Neural progenitor cell (in vitro differentiated cells): ENCODE measurements at regions not wholly inside any gene's neighbourhood (a gene's known extent, or its start where the extent isn't known, plus 50 kb on each side); places are given as distances from the start of the nearest gene placed in this dataset.

Experiments used
- CTCF ChIP-seq: fragments of 200-600 bp; sonication (generic); IDR thresholded peaks from 2 replicates; pipeline ENCODE4 v1.5.1; 2017; ENCODE audit warnings: antibody characterized with exemption, mild to moderate bottlenecking
- EZH2 ChIP-seq: fragments of 200-600 bp; sonication (generic); IDR thresholded peaks from 2 replicates; pipeline ENCODE4 v1.6.1; 2017; ENCODE audit warnings: antibody characterized with exemption, mild to moderate bottlenecking, moderate library complexity

GRCh38 chr2:186281726-186282125 lies 204.3 kb upstream of the ZC3H15 start:
- TF ChIP-seq CTCF: no peak
- TF ChIP-seq EZH2: no peak
